ENCODE measurements at regions not wholly inside any gene's neighbourhood (a gene's known extent, or its start where the extent isn't known, plus 50 kb on each side); places are given as distances from the start of the nearest gene placed in this dataset.

DNA sequence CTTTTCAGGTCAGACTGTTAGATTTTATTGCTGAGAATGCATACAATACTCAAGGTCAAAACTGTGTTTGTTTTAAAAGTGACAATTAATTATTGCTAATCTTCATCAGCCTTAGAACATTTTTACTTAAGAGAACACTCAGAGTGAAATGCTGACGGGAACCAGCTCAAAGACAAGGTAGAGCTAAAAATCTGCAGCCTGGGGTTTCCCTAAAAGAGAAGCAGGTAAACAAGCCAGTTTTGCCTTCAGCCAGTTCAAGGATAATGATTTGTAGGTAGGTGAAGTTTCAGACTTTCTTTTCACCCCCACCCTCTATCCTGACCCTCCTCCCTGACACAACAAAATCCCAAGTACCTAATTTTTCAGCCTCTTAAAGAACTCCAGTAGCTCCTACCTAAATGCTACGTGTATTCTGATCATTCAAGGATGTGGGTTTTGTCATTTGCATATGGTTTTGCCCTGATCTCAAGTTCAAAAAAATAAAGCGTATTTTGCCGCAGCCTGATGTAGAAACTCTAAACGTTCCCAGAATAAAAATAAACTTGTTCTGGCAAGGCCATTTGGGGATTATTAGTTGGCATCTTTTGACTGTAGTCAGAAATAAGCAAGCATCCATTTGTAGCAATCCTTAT, 407.2 kb downstream of the EFNA5 start:
- Histone ChIP-seq H3K9ac (ENCODE audit: low read length) (no peak overlapping the region), H3K4me3 (ENCODE audit: insufficient read depth, low read depth, low read length) (no peak overlapping the region), H3K9me3 (ENCODE audit: insufficient read depth, low read depth, low read length) (no peaks in the 10 kb centered on the region), H3K4me2 (ENCODE audit: low read length) (no peak overlapping the region), H2AFZ (ENCODE audit: low read depth, low read length) (no peak overlapping the region), H3K79me2 (ENCODE audit: insufficient read depth, low read length) (no peaks in the 10 kb centered on the region), H3K4me1 (ENCODE audit: insufficient read depth, low read length) (no peaks in the 10 kb centered on the region), H3K36me3 (ENCODE audit: insufficient read depth, low read length) (no peaks in the 10 kb centered on the region), H4K20me1 (ENCODE audit: insufficient read depth, low read length) (no peaks in the 10 kb centered on the region), H3K27ac (ENCODE audit: low read depth, low read length) (no peak overlapping the region), H3K27me3 (ENCODE audit: insufficient read depth, low read length) (no peaks in the 10 kb centered on the region)
- no peak for TF ChIP-seq EZH2 (IDR thresholded peaks at IDR 0.05; ENCODE audit: insufficient read depth, low read length)
- TF ChIP-seq, protein P1, sequence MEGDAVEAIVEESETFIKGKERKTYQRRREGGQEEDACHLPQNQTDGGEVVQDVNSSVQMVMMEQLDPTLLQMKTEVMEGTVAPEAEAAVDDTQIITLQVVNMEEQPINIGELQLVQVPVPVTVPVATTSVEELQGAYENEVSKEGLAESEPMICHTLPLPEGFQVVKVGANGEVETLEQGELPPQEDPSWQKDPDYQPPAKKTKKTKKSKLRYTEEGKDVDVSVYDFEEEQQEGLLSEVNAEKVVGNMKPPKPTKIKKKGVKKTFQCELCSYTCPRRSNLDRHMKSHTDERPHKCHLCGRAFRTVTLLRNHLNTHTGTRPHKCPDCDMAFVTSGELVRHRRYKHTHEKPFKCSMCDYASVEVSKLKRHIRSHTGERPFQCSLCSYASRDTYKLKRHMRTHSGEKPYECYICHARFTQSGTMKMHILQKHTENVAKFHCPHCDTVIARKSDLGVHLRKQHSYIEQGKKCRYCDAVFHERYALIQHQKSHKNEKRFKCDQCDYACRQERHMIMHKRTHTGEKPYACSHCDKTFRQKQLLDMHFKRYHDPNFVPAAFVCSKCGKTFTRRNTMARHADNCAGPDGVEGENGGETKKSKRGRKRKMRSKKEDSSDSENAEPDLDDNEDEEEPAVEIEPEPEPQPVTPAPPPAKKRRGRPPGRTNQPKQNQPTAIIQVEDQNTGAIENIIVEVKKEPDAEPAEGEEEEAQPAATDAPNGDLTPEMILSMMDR (IDR thresholded peaks at IDR 0.05; ENCODE audit: insufficient read depth, low read depth, low read length): no peak
- Mint-ChIP-seq H3K27ac (ENCODE audit: unreplicated experiment) (no peak overlapping the region), H3K4me1 (ENCODE audit: low read depth, unreplicated experiment) (no peaks in the 10 kb centered on the region), H3K4me3 (ENCODE audit: unreplicated experiment) (no peak overlapping the region), H3K27me3 (ENCODE audit: low read depth, unreplicated experiment) (no peaks in the 10 kb centered on the region), H3K9me3 (ENCODE audit: unreplicated experiment) (no peaks in the 10 kb centered on the region), H3K36me3 (ENCODE audit: low read depth, unreplicated experiment) (peaks cover 2% of the 10 kb centered on the region)
- no peak for DNase-seq (ENCODE audit: low read depth)
- no peak for FAIRE-seq

DNA sequence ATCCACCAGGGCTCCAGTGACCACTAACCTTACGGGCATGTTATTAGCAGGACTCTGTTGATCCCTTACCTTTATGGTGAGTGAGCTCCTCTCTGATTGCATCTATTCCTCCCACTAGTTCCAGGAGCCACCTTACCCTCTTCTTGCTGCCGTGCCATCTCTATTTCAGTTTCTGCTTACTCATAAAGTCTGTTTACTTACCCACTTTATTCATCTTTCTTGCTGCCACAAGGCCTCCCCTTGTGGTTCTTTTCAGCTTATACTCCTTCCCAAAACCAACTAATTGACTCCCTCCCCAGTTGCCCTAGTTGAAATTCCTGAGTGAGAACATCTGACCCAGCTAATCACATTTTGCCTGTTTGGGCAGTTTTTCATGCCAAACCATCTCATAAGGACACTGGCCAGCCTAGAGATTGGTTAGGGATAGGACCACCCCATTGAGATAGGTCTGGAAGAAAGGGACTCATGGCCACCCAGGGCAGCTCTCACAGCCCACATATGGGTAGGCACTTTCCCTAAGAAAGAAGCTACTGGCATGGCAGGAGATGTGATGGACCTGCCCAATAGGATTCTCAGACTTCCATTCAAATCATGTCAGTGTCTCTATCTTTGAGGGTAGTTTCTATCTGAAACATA, 412.7 kb downstream of the EFNA5 start:
- DNase-seq (ENCODE audit: low read depth) (no peak), FAIRE-seq (no peak)
- no peaks in the 10 kb centered on the region for H3K36me3 ChIP-seq (ENCODE audit: insufficient read depth, low read length)
- H3K9me3 ChIP-seq (ENCODE audit: insufficient read depth, low read depth, low read length): no peaks in the 10 kb centered on the region
- no peak overlapping the region for H3K27ac Mint-ChIP-seq (ENCODE audit: unreplicated experiment)
- no peak overlapping the region for H2AFZ ChIP-seq (ENCODE audit: low read depth, low read length)
- no peaks in the 10 kb centered on the region for H4K20me1 ChIP-seq (ENCODE audit: insufficient read depth, low read length)
- no peaks in the 10 kb centered on the region for H3K4me1 ChIP-seq (ENCODE audit: insufficient read depth, low read length)
- no peak for TF ChIP-seq EZH2 (IDR thresholded peaks at IDR 0.05; ENCODE audit: insufficient read depth, low read length)
- TF ChIP-seq, protein P1 (IDR thresholded peaks at IDR 0.05; ENCODE audit: insufficient read depth, low read depth, low read length): no peak
- peaks cover 2% of the 10 kb centered on the region for H3K36me3 Mint-ChIP-seq (ENCODE audit: low read depth, unreplicated experiment)
- no peaks in the 10 kb centered on the region for H3K27me3 ChIP-seq (ENCODE audit: insufficient read depth, low read length)
- H3K9ac ChIP-seq (ENCODE audit: low read length): no peak overlapping the region
- no peaks in the 10 kb centered on the region for H3K4me1 Mint-ChIP-seq (ENCODE audit: low read depth, unreplicated experiment)
- H3K4me2 ChIP-seq (ENCODE audit: low read length): no peak overlapping the region
- no peaks in the 10 kb centered on the region for H3K79me2 ChIP-seq (ENCODE audit: insufficient read depth, low read length)
- peaks cover 3% of the 10 kb centered on the region for H3K27me3 Mint-ChIP-seq (ENCODE audit: low read depth, unreplicated experiment)
- no peak overlapping the region for H3K27ac ChIP-seq (ENCODE audit: low read depth, low read length)
- H3K4me3 Mint-ChIP-seq (ENCODE audit: unreplicated experiment): no peak overlapping the region
- no peak overlapping the region for H3K4me3 ChIP-seq (ENCODE audit: insufficient read depth, low read depth, low read length)
- H3K9me3 Mint-ChIP-seq (ENCODE audit: unreplicated experiment): peaks cover 6% of the 10 kb centered on the region

DNA sequence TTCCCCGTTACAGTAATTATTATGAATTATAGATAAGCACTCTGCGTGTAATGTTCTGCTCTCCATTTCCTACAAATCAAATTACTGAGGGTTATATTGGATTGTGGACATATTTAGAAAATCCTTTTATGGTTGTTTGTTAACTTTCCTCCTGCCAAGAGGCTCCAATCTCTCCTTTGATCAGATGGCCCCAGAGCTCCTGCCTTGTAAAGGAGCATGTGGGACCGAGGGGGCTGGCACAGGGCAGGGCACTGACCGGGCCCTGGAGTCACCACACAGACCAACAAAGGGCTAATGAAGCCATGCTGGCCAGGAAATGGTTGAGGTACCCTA, 415.9 kb downstream of the EFNA5 start:
- Histone ChIP-seq H3K4me3 (ENCODE audit: insufficient read depth, low read depth, low read length) (no peak overlapping the region), H3K27ac (ENCODE audit: low read depth, low read length) (no peak overlapping the region), H3K4me1 (ENCODE audit: insufficient read depth, low read length) (no peaks in the 10 kb centered on the region), H3K9me3 (ENCODE audit: insufficient read depth, low read depth, low read length) (no peaks in the 10 kb centered on the region), H3K79me2 (ENCODE audit: insufficient read depth, low read length) (no peaks in the 10 kb centered on the region), H3K36me3 (ENCODE audit: insufficient read depth, low read length) (no peaks in the 10 kb centered on the region), H2AFZ (ENCODE audit: low read depth, low read length) (no peak overlapping the region), H3K9ac (ENCODE audit: low read length) (no peak overlapping the region), H3K4me2 (ENCODE audit: low read length) (no peak overlapping the region), H4K20me1 (ENCODE audit: insufficient read depth, low read length) (no peaks in the 10 kb centered on the region), H3K27me3 (ENCODE audit: insufficient read depth, low read length) (no peaks in the 10 kb centered on the region)
- DNase-seq (ENCODE audit: low read depth) (no peak), FAIRE-seq (no peak)
- Mint-ChIP-seq H3K27me3 (ENCODE audit: low read depth, unreplicated experiment) (peaks cover 6% of the 10 kb centered on the region), H3K27ac (ENCODE audit: unreplicated experiment) (no peak overlapping the region), H3K9me3 (ENCODE audit: unreplicated experiment) (peaks cover 6% of the 10 kb centered on the region), H3K4me3 (ENCODE audit: unreplicated experiment) (no peak overlapping the region), H3K36me3 (ENCODE audit: low read depth, unreplicated experiment) (peaks cover 2% of the 10 kb centered on the region), H3K4me1 (ENCODE audit: low read depth, unreplicated experiment) (no peaks in the 10 kb centered on the region)
- TF ChIP-seq EZH2 (IDR thresholded peaks at IDR 0.05; ENCODE audit: insufficient read depth, low read length): no peak
- TF ChIP-seq, protein P1 (IDR thresholded peaks at IDR 0.05; ENCODE audit: insufficient read depth, low read depth, low read length): no peak

Data from astrocyte (in vitro differentiated cells and primary cell).